COLO829 (cell line): ENCODE measurements at regions not wholly inside any gene's neighbourhood (a gene's known extent, or its start where the extent isn't known, plus 50 kb on each side); places are given as distances from the start of the nearest gene placed in this dataset.

Experiments used
- DNase-seq: peaks from one replicate; pipeline ENCODE4 v3.0.0; 2012; ENCODE audit warnings: low spot score

GRCh38 chr3:69568458-69568857 lies 170.8 kb upstream of the MITF start:
- no peak for DNase-seq

DNA sequence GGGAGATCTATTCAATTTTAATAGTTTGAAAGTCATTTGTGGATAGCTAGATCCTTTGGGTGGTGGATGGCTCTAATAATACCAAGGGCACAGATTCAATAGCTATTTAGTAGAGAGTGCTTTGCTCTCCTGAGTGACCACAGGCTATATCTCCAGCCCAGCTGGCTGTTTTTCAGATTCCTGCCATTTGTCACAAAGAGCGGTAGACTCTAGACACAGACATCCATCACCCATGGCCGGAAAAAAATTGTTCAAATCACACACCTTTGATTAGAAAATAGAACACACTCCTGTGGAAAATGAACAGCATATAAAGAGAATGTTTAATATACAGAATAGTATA lies 171.6 kb upstream of the MITF start:
- no peak for DNase-seq

DNA sequence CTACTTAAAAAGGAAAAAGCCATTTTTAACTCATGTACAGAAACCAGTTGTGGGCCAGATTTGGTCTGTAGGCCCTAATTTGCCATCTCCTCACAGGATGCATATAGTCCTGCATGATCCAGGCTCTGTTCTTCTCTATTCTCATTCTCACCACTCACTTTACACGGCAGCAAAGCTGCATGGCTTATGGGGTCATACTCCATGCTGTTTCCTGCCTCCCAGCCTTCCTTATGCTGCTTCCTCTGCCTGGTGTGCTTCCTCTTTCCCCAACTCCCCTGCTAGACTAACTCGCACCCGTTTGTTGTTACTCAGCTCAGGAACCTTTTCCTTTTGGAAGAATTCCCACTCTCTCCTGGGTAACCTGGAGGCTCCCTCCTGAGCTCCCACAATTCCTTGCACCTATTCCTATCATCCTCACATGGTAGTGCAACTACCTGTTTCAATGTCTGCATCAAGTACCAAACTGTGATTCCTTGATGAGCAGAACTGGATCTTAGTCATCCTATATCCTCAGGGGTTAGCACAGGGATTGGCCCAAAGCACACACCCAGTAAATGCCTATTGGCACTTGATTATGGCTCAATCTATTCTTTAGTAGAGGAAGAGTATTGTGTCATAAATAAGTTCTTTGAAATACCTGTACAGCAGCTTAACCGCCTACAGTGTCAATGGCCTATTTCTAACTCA lies 172.1 kb upstream of the MITF start:
- DNase-seq: no peak

GRCh38 chr3:69566275-69566674 lies 173.0 kb upstream of the MITF start:
- DNase-seq: no peak

GRCh38 chr3:69565316-69565715 lies 173.9 kb upstream of the MITF start:
- no peak for DNase-seq

DNA sequence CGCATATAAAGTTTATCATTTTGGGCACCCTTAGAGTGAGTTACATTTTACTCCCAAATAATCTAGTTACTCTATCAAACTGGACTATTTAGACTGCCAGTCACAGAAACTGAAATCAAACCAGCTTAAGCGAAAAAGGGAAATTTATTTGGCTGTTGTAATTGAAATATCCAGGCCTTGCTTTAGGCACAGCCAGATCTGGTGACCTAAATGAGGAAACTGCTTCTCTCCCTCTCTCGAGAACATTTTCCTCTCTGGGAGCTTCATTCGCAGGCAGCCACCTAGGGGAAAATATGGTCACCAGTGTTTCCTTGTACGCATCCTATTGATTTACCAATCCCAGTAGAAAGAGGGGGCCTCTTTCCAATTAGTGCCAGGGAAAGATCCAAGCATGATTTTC lies 175.3 kb upstream of the MITF start:
- DNase-seq: no peak

DNA sequence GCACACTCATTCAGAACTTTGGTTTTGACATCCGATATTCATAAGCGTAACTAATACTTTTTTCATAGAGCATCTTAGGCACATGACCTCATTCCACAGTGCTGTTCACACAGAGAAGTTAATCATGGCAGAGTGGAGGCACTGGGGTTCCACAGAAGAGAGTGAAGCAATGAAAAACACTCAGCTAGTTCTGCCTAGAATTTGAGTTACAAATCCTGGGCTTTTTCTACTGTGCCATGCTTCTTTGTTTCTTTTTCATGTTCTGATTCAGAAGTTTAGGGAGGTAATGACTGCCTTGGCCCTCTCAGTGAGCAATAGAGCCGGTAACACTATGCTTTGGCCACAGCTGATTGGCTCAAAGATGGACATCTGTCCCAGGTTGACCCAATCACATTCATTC lies 176.1 kb upstream of the MITF start:
- no peak for DNase-seq

- no peak for DNase-seq
Measured at GRCh38 chr3:69562020-69562419, 176.1 kb upstream of the FRMD4B start.

DNA sequence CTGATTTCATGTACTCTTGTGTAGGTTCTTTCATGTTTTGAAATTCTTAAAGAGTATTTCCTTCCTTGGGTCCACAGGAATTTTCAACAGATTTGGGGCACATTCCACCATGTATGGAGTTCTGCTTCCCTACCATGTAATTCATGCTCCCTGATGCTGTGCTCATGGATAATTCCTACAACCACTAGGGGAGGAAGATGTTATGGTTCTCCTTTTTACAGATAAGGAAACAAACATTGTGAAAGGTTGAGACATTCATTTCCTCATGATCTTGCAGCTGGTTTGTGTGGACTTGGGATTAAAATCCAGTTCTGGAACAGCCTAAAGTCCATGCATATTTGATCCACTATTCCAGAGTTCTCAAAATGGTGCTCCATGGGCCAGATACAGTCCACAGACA lies 174.9 kb upstream of the FRMD4B start:
- no peak for DNase-seq

GRCh38 chr3:69560116-69560515 lies 174.2 kb upstream of the FRMD4B start:
- no peak for DNase-seq

DNA sequence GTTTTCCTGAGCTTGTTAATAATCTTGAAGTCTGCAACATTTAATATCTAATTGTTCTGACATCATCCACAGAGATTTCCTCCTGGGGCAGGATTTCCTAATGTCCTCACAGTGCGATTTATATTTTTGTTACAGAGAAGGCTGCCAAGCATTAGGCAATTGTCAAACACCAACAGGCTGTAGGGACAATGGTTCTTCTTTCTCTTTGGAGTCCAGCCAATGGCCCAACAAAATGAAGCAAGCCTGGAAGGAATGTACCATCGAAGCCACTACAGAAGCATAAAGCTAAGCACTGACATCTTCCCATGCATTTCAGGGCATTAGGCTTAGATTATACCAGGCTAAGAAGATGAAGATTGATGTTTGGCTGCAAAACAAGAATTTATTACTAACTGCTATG lies 173.0 kb upstream of the FRMD4B start:
- DNase-seq: no peak

- DNase-seq: no peak
Measured at GRCh38 chr3:69554576-69554975, 168.7 kb upstream of the FRMD4B start.

DNA sequence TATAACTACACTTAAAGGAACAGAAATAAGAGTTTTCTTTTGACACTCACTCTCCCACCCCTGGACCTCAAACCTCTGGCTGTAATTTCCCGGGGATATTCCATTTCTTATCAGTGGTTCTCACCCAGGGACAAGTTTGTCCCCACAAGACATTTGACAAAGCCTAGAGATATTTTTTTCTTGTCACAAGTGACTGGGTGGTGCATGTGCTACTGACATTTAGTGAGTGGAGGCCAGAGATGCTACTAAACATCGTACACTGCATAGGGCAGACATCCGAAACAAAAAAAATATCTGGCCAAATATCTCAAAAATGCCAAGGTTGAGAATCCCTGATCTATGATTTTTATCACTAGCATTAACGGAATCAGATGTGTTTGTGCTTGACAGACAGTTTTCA lies 168.0 kb upstream of the FRMD4B start:
- DNase-seq: no peak

DNA sequence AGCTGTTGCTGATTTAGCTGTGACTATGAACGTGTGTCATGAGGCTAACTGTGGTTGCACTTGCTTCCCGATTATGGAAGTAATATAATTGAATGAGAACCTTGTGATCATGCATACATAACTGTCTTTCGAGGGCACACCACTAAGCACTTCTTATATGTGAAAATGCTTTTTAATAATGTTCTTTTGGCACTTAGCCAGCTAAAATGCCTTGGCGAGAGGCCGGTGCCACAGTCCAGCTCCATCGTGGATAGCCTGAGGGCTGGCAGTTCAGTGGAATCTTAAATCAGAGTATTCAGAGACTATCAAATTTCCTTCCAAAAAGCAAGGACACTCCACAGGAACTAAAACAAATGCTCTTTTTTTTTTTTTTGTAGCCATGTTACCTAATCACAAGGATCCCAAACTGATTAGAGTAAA lies 161.6 kb upstream of the FRMD4B start:
- DNase-seq: peak; percentile 76

DNA sequence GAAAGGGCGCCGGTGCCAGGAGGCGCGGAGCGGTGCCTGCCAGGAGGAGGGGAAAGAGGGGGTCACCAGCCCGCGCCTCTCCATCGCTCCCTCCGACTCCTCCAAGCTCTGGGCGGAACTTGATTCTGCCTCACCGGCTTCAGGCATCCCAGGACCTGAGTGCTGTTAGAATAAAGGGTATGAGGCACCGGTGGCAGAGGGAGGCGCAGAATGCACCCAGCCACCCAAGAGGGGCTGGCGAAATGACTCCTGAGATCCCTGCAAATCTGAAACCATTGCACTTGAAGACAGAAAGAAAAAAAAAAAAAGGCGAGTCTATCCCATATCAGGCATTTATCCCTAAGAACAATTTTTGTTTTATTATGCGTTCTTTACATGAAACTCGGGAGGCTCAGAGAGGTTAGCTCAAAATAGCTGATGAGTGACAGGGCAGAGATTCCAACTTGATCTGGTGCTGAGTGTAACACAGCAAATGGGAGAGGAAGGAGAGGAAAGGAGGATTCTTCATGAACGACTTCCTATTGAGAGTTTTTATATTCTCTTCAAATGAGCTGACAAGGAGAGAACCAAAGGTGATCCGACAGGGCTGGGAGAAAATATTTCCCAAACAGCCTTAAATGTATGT lies 157.0 kb upstream of the FRMD4B start:
- DNase-seq: no peak

- DNase-seq: no peak
Measured at GRCh38 chr3:69542089-69542804, 156.4 kb upstream of the FRMD4B start.

- no peak for DNase-seq
Measured at GRCh38 chr3:69541711-69542088, 155.8 kb upstream of the FRMD4B start.

GRCh38 chr3:69540706-69541581 lies 155.1 kb upstream of the FRMD4B start:
- no peak for DNase-seq

- no peak for DNase-seq
Measured at GRCh38 chr3:69539134-69539533, 153.2 kb upstream of the FRMD4B start.

DNA sequence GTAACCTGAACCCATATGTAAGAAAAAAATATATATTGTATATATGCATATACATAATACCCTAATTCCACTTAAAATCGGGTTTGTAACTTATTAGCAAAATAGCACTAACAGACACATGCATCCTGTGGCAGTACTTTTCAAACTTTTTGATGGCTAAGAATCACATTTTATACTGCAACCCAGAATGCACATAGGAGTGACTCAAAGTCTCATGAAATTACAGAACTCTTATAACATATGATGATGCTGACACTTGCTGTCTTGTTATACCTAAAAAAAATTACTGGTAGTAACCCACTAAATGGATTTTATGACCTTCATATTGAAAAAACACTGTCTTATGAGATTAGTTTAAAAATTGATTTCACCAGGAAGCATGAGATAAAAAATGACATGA lies 152.4 kb upstream of the FRMD4B start:
- no peak for DNase-seq

DNA sequence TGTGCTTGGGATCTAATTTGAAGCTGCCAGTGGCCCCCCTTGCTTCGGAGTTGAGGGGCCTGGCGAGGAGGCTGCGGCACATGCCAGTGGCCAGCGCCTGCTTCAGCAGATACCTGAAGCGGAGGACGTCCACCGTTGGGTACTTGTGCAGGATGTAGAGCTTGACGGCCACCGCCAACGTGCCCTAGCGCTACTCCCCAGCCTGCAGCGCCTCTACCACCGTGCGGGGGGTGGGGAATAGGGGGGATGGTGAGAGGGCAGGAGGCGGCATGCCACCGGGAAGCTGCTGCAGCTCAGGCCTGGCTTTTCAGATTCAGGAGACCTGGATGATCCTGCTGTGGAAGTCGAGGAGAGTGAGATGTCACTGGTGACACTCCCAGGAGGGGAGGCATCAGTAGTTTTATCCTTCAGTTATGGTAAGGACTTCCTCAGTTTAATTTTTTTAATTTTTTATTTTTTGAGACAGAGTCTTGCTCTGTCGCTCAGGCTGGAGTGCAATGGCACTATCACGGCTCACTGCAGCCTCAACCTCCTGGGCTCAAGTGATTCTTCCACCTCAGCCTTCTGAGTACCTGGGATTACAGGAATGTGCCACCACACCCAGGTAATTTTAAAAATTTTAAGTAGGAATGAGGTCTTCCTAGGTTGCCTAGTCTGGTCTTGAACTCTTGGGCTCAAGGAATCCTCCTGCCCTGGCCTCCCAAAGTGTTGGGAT lies 150.6 kb upstream of the FRMD4B start:
- no peak for DNase-seq

DNA sequence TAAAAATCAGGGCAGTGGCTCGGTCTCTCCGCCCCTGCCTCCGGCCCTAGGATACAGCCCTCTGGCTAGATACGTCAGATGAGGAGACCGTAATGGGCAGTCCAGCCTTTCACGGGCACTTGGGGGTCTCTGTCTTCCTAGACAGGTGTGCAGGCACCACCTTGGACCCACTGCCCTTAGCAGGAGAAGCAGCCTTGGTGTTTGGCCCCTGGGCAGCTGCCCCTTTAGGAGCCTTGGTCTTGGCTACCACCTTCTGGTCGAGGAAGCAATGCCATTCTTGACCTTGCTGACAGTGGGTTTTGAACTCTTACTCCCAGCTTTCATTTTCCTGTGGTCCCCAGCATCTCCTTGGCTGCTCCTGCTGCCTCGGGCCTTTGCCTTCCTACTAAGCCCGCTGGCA lies 149.7 kb upstream of the FRMD4B start:
- no peak for DNase-seq
